ENCODE measurements at regions not wholly inside any gene's neighbourhood (a gene's known extent, or its start where the extent isn't known, plus 50 kb on each side); places are given as distances from the start of the nearest gene placed in this dataset.

- no peak for TF ChIP-seq CTCF (IDR thresholded peaks at IDR 0.05; ENCODE audit: low read depth, low read length)
- H3K4me3 ChIP-seq (replicated peaks in 1 of 2; ENCODE audit: low read depth in 2 of 2, low read length in 2 of 2): no peak overlapping the region
- no peak for DNase-seq (ENCODE audit: low read depth in 2 of 2)
Measured at GRCh38 chr3:147152476-147152875, 253.9 kb downstream of the ZIC4 start.

GRCh38 chr3:147141516-147142288, 264.6 kb downstream of the ZIC4 start:
- H3K4me3 ChIP-seq (replicated peaks in 1 of 2; ENCODE audit: low read depth in 2 of 2, low read length in 2 of 2): no peak overlapping the region
- no peak for TF ChIP-seq CTCF (IDR thresholded peaks at IDR 0.05; ENCODE audit: low read depth, low read length)
- DNase-seq (ENCODE audit: low read depth in 2 of 2): no peak

- no peak for DNase-seq (ENCODE audit: low read depth in 2 of 2)
- TF ChIP-seq CTCF (IDR thresholded peaks at IDR 0.05; ENCODE audit: low read depth, low read length): no peak
- no peak overlapping the region for H3K4me3 ChIP-seq (replicated peaks in 1 of 2; ENCODE audit: low read depth in 2 of 2, low read length in 2 of 2)
Measured at GRCh38 chr3:147139341-147139740, 267.0 kb downstream of the ZIC4 start.

- H3K4me3 ChIP-seq (replicated peaks in 1 of 2; ENCODE audit: low read depth in 2 of 2, low read length in 2 of 2): no peak overlapping the region
- TF ChIP-seq CTCF (IDR thresholded peaks at IDR 0.05; ENCODE audit: low read depth, low read length): no peak
- no peak for DNase-seq (ENCODE audit: low read depth in 2 of 2)
Measured at GRCh38 chr3:147132168-147132567, 274.2 kb downstream of the ZIC4 start.

- H3K4me3 ChIP-seq (replicated peaks in 1 of 2; ENCODE audit: low read depth in 2 of 2, low read length in 2 of 2): no peak overlapping the region
- TF ChIP-seq CTCF (IDR thresholded peaks at IDR 0.05; ENCODE audit: low read depth, low read length): no peak
- peak in 1 of 2 donors; percentile 39 for DNase-seq (ENCODE audit: low read depth in 2 of 2)
Measured at GRCh38 chr3:147130461-147130860, 275.9 kb downstream of the ZIC4 start.

GRCh38 chr3:147129665-147130064, 276.7 kb downstream of the ZIC4 start:
- no peak for DNase-seq (ENCODE audit: low read depth in 2 of 2)
- TF ChIP-seq CTCF (IDR thresholded peaks at IDR 0.05; ENCODE audit: low read depth, low read length): no peak

GRCh38 chr3:147122350-147122749, 284.0 kb downstream of the ZIC4 start:
- no peak for TF ChIP-seq CTCF (IDR thresholded peaks at IDR 0.05; ENCODE audit: low read depth, low read length)
- DNase-seq (ENCODE audit: low read depth in 2 of 2): no peak

More at GRCh38 chr3:147129665-147130064, 276.7 kb downstream of the ZIC4 start:
- H3K4me3 ChIP-seq (replicated peaks in 1 of 2; ENCODE audit: low read depth in 2 of 2, low read length in 2 of 2): no peak overlapping the region

More at GRCh38 chr3:147122350-147122749, 284.0 kb downstream of the ZIC4 start:
- H3K4me3 ChIP-seq (replicated peaks in 1 of 2; ENCODE audit: low read depth in 2 of 2, low read length in 2 of 2): no peak overlapping the region

All from cardiac fibroblast (primary cell).